SK-N-SH (cell line): ENCODE measurements at regions not wholly inside any gene's neighbourhood (a gene's known extent, or its start where the extent isn't known, plus 50 kb on each side); places are given as distances from the start of the nearest gene placed in this dataset.

Experiments used
- CTCF ChIA-PET: fragments of 300-600, 350-600 bp; formaldehyde crosslinking; extraction: SDS; loops from one replicate; lab custom pipeline; 2021; lab: Yijun Ruan, JAX
- POLR2A ChIA-PET: fragments of 350-600 bp; sonication (Branson Sonifier 250); formaldehyde crosslinking; extraction: SDS; loops from one replicate; lab custom pipeline; 2020; ENCODE audit warnings: antibody characterized with exemption, inconsistent platforms; lab: Yijun Ruan, JAX
- DNase-seq: peaks from one replicate; pipeline ENCODE4 v3.0.0; 2012
- H2AFZ ChIP-seq: fragments of 200-600 bp; sonication (generic); 2 replicates; pipeline ENCODE4 v1.8.1; 2016; ENCODE audit warnings: antibody characterized with exemption, mild to moderate bottlenecking, low read depth
- H3F3A ChIP-seq: fragments of 200-600 bp; sonication (generic); replicated peaks from 2 replicates; pipeline ENCODE3; 2016; ENCODE audit warnings: antibody characterized with exemption, mild to moderate bottlenecking; ENCODE audit not compliant: insufficient read depth
- H3K27ac ChIP-seq, 2 experiments: fragments of 200-500 bp in 1 of 2; fragments of 200-600 bp in 1 of 2; sonication (Bioruptor generic) in 1 of 2; sonication (generic), shearing (Covaris generic) in 1 of 2; 2 replicates each; pipeline versions ENCODE4 v1.5.1 to v1.6.1; 2014 to 2016; ENCODE audit warnings: low read depth in 2 of 2, inconsistent platforms in 1 of 2, low read length in 1 of 2, mild to moderate bottlenecking in 1 of 2, mixed read lengths in 1 of 2
- H3K27me3 ChIP-seq: fragments of 200-600 bp; sonication (generic), shearing (Covaris generic); 2 replicates; pipeline ENCODE4 v1.6.1; 2016; ENCODE audit warnings: mixed run types; ENCODE audit not compliant: insufficient read depth
- H3K36me3 ChIP-seq, 2 experiments: fragments of 200-500 bp in 1 of 2; fragments of 200-600 bp in 1 of 2; sonication (Bioruptor generic) in 1 of 2; sonication (generic) in 1 of 2; replicated peaks in 1 of 2; 2 replicates each; pipeline versions ENCODE3 to v1.5.1; 2014 to 2016; ENCODE audit warnings: low read length in 1 of 2, mild to moderate bottlenecking in 1 of 2; ENCODE audit not compliant: insufficient read depth in 2 of 2, control insufficient read depth in 1 of 2
- H3K4me1 ChIP-seq, 2 experiments: fragments of 200-500 bp in 1 of 2; fragments of 200-600 bp in 1 of 2; sonication (Bioruptor generic) in 1 of 2; sonication (generic), shearing (Covaris generic) in 1 of 2; 2 replicates each; pipeline versions ENCODE4 v1.5.1 to v1.6.1; 2014 to 2016; ENCODE audit warnings: low read depth in 1 of 2, low read length in 1 of 2, mixed run types in 1 of 2; ENCODE audit not compliant: insufficient read depth in 2 of 2, control insufficient read depth in 1 of 2
- H3K4me2 ChIP-seq: fragments of 200-600 bp; sonication (generic), shearing (Covaris generic); 2 replicates; pipeline ENCODE4 v1.6.1; 2017; ENCODE audit warnings: mixed run types
- H3K4me3 ChIP-seq, 2 experiments: fragments of 200-500 bp in 1 of 2; fragments of 200-600 bp in 1 of 2; sonication (Bioruptor generic) in 1 of 2; sonication (generic), shearing (Covaris generic) in 1 of 2; 2 replicates each; pipeline versions ENCODE4 v1.5.1 to v1.8.1; 2014 to 2016; ENCODE audit warnings: low read depth in 2 of 2, inconsistent platforms in 1 of 2, low read length in 1 of 2, mild to moderate bottlenecking in 1 of 2, mixed read lengths in 1 of 2, moderate library complexity in 1 of 2
- H3K79me2 ChIP-seq: fragments of 200-600 bp; sonication (generic); 2 replicates; pipeline ENCODE4 v1.8.1; 2017; ENCODE audit warnings: mild to moderate bottlenecking; ENCODE audit not compliant: insufficient read depth
- H3K9ac ChIP-seq: fragments of 200-600 bp; sonication (generic); 2 replicates; pipeline ENCODE4 v1.6.1; 2017; ENCODE audit warnings: mixed run types
- H3K9me2 ChIP-seq: fragments of 200-600 bp; sonication (generic); 2 replicates; pipeline ENCODE4 v1.6.1; 2017; ENCODE audit warnings: mixed run types
- H3K9me3 ChIP-seq: fragments of 200-600 bp; sonication (generic); 2 replicates; pipeline ENCODE4 v1.6.1; 2017; ENCODE audit warnings: mixed run types, mild to moderate bottlenecking, moderate library complexity
- H4K20me1 ChIP-seq: fragments of 200-600 bp; sonication (generic); 2 replicates; pipeline ENCODE4 v1.6.1; 2017; ENCODE audit warnings: mild to moderate bottlenecking, mixed run types; ENCODE audit not compliant: insufficient read depth
- CTCF ChIP-seq: fragments of 200-600 bp; sonication (generic); IDR thresholded peaks from 2 replicates; pipeline ENCODE4 v1.6.1; 2017; ENCODE audit warnings: antibody characterized with exemption, mild to moderate bottlenecking, moderate library complexity
- ELF1 ChIP-seq: IDR thresholded peaks from 2 replicates; pipeline ENCODE4 v1.4.0; 2012
- EP300 ChIP-seq, 2 experiments: IDR thresholded peaks; 2 replicates each; pipeline versions ENCODE4 v1.4.0 to v1.6.1; 2012; ENCODE audit warnings: borderline replicate concordance in 1 of 2, low read depth in 1 of 2, low read length in 1 of 2
- FOSL2 ChIP-seq: IDR thresholded peaks from 2 replicates; pipeline ENCODE4 v1.4.0; 2012; ENCODE audit warnings: low read depth, mild to moderate bottlenecking, moderate library complexity, borderline replicate concordance
- FOXJ3 ChIP-seq: sonication (generic); formaldehyde crosslinking; IDR thresholded peaks from 2 replicates; pipeline ENCODE4 v1.5.1; 2020; ENCODE audit warnings: mild to moderate bottlenecking, missing genetic modification reagents
- FOXM1 ChIP-seq: IDR thresholded peaks from 2 replicates; pipeline ENCODE4 v1.4.0; 2012; ENCODE audit warnings: low read depth, mild to moderate bottlenecking
- GATA2 ChIP-seq: sonication (generic); formaldehyde crosslinking; IDR thresholded peaks from 2 replicates; pipeline ENCODE4 v1.5.0; 2020; ENCODE audit warnings: mild to moderate bottlenecking, missing genetic modification reagents
- IRF3 ChIP-seq: fragments of 150-350 bp; IDR thresholded peaks from 2 replicates; pipeline ENCODE4 v1.6.1; 2016; ENCODE audit warnings: mild to moderate bottlenecking, low read depth, low read length
- MEF2A ChIP-seq: IDR thresholded peaks from 2 replicates; pipeline ENCODE4 v1.4.0; 2012; ENCODE audit warnings: low read depth, borderline replicate concordance
- MXI1 ChIP-seq: IDR thresholded peaks from 2 replicates; pipeline ENCODE4 v1.6.1; 2012; ENCODE audit warnings: mild to moderate bottlenecking, low read depth, low read length, improper control_type of control experiment
- NFIC ChIP-seq: IDR thresholded peaks from 2 replicates; pipeline ENCODE4 v1.4.0; 2012; ENCODE audit warnings: borderline replicate concordance
- NRF1 ChIP-seq: IDR thresholded peaks from 2 replicates; pipeline ENCODE4 v1.6.1; 2012; ENCODE audit warnings: low read depth, mild to moderate bottlenecking, low read length
- PBX3 ChIP-seq: IDR thresholded peaks from 2 replicates; pipeline ENCODE4; 2012
- SIN3A ChIP-seq: IDR thresholded peaks from 2 replicates; pipeline ENCODE4 v1.6.1; 2012; ENCODE audit warnings: low read depth, mild to moderate bottlenecking, low read length, moderate library complexity, borderline replicate concordance
- SMC3 ChIP-seq: IDR thresholded peaks from 2 replicates; pipeline ENCODE4 v1.6.1; 2012; ENCODE audit warnings: low read depth, low read length, improper control_type of control experiment
- TCF12 ChIP-seq: IDR thresholded peaks from 2 replicates; pipeline ENCODE4 v1.4.0; 2012
- TEAD4 ChIP-seq: IDR thresholded peaks from 2 replicates; pipeline ENCODE4 v1.4.0; 2012; ENCODE audit warnings: mild to moderate bottlenecking, borderline replicate concordance; ENCODE audit not compliant: insufficient read depth
- USF2 ChIP-seq: fragments of 150-350 bp; IDR thresholded peaks from 2 replicates; pipeline ENCODE4 v1.6.1; 2017; ENCODE audit warnings: antibody characterized with exemption, low read length, low read depth, borderline replicate concordance
- ZBTB33 ChIP-seq: IDR thresholded peaks from 2 replicates; pipeline ENCODE4 v1.4.0; 2012; ENCODE audit warnings: low read depth, borderline replicate concordance

GRCh38 chr14:36398463-36399291 lies 78.2 kb upstream of the MBIP start (continued):
- TF ChIP-seq PBX3, result no peak
- TF ChIP-seq ELF1, result no peak
- no peak for TF ChIP-seq SIN3A
- no peak for TF ChIP-seq FOXJ3

- no peaks in the 10 kb centered on the region for H3K9me3 ChIP-seq
- ChIA-PET CTCF (interaction anchor here (2.6 kb wide), 1 partner anchor 24 kb away, joined by 6 read pairs; no protein-coding TSS in a partner anchor), POLR2A (no interaction called here)
- H3K9ac ChIP-seq, result no peak overlapping the region
- no peaks in the 10 kb centered on the region for H3K27me3 ChIP-seq
- H3K4me2 ChIP-seq, result no peak overlapping the region
- no peak overlapping the region for H2AFZ ChIP-seq
- H3K4me3 ChIP-seq, result no peak overlapping the region
- no peaks in the 10 kb centered on the region for H3K9me2 ChIP-seq
- H3K4me1 ChIP-seq, result no peaks in the 10 kb centered on the region
- H3K79me2 ChIP-seq, result no peaks in the 10 kb centered on the region
- H3F3A ChIP-seq, result no peaks in the 10 kb centered on the region
- H4K20me1 ChIP-seq, result no peaks in the 10 kb centered on the region
- H3K36me3 ChIP-seq, result no peaks in the 10 kb centered on the region
- TF ChIP-seq FOSL2, result no peak
- TF ChIP-seq IRF3, result no peak
- TF ChIP-seq USF2, result no peak
- TF ChIP-seq TCF12, result no peak
- no peak for TF ChIP-seq FOXM1
- no peak for TF ChIP-seq CTCF
- TF ChIP-seq SIN3A, result no peak
- no peak for TF ChIP-seq EP300 (IDR thresholded peaks at IDR 0.05; ENCODE audit: borderline replicate concordance in 1 of 2, low read depth in 1 of 2, low read length in 1 of 2)
- TF ChIP-seq NRF1, result no peak
- no peak for TF ChIP-seq NFIC
- no peak for TF ChIP-seq ZBTB33
- TF ChIP-seq SMC3, result no peak
- TF ChIP-seq FOXJ3, result no peak
- no peak for TF ChIP-seq TEAD4
- TF ChIP-seq MEF2A, result no peak
- TF ChIP-seq GATA2 (CRISPR knock-in tag), result no peak
- TF ChIP-seq MXI1, result no peak
- H3K27ac ChIP-seq, result no peak overlapping the region
- DNase-seq, result no peak
These were observed 76.9 kb upstream of the MBIP start for GRCh38 chr14:36397357-36397756.
